Fibroblast of lung (primary cell): ENCODE measurements at regions not wholly inside any gene's neighbourhood (a gene's known extent, or its start where the extent isn't known, plus 50 kb on each side); places are given as distances from the start of the nearest gene placed in this dataset.

Source experiments
- DNase-seq, 2 donors: peaks; one replicate each; pipeline versions ENCODE4 v3.0.0 to v3.0.0-alpha.2; 2010; ENCODE audit warnings: low read depth in 2 of 2
- H2AFZ ChIP-seq: 2 replicates; pipeline ENCODE4 v1.5.1; 2012; ENCODE audit warnings: low read length, control low read depth, inconsistent platforms
- H3K27ac ChIP-seq: 2 replicates; pipeline ENCODE4 v1.5.1; 2011; ENCODE audit warnings: low read length, control low read depth; ENCODE audit not compliant: insufficient read depth
- H3K27me3 ChIP-seq: 2 replicates; pipeline ENCODE4 v1.5.1; 2011; ENCODE audit warnings: mild to moderate bottlenecking, low read length; ENCODE audit not compliant: control insufficient read depth, insufficient read depth
- H3K36me3 ChIP-seq: 2 replicates; pipeline ENCODE4 v1.5.1; 2011; ENCODE audit warnings: low read length; ENCODE audit not compliant: control insufficient read depth, insufficient read depth
- H3K4me1 ChIP-seq: 2 replicates; pipeline ENCODE4 v1.5.1; 2011; ENCODE audit warnings: low read length; ENCODE audit not compliant: control insufficient read depth, insufficient read depth; ENCODE audit errors: extremely low read depth
- H3K4me2 ChIP-seq: 2 replicates; pipeline ENCODE4 v1.5.1; 2011; ENCODE audit warnings: low read length, control low read depth; ENCODE audit not compliant: insufficient read depth; ENCODE audit errors: extremely low read depth
- H3K4me3 ChIP-seq, 4 experiments: fragments of 200-600 bp in 1 of 4; sonication (generic) in 1 of 4; replicated peaks in 1 of 4; 2 replicates each; pipeline ENCODE4 v1.5.1; 2011 to 2016; ENCODE audit warnings: low read length in 4 of 4, low read depth in 3 of 4, mild to moderate bottlenecking in 3 of 4, control low read depth in 2 of 4, inconsistent platforms in 1 of 4, mixed read lengths in 1 of 4; ENCODE audit not compliant: insufficient read depth in 1 of 4; ENCODE audit errors: control extremely low read depth in 1 of 4
- H3K79me2 ChIP-seq: 2 replicates; pipeline ENCODE4 v1.5.1; 2012; ENCODE audit warnings: mild to moderate bottlenecking, low read length, inconsistent platforms; ENCODE audit not compliant: control insufficient read depth, insufficient read depth
- H3K9ac ChIP-seq: 2 replicates; pipeline ENCODE4 v1.5.1; 2011; ENCODE audit warnings: mild to moderate bottlenecking, low read length, control low read depth; ENCODE audit not compliant: insufficient read depth
- H3K9me3 ChIP-seq: 2 replicates; pipeline ENCODE4 v1.5.1; 2012; ENCODE audit warnings: low read depth, low read length; ENCODE audit not compliant: control insufficient read depth, insufficient read depth
- H4K20me1 ChIP-seq: 2 replicates; pipeline ENCODE4 v1.5.1; 2011; ENCODE audit warnings: low read length; ENCODE audit not compliant: control insufficient read depth, insufficient read depth; ENCODE audit errors: extremely low read depth
- CTCF ChIP-seq, 2 donors: IDR thresholded peaks in 1 of 2; conservative IDR thresholded peaks in 1 of 2; 1 replicate in 1 of 2; 2 replicates in 1 of 2; pipeline ENCODE4 v1.5.1; 2011 to 2012; ENCODE audit warnings: low read length in 2 of 2, control low read depth in 1 of 2, inconsistent platforms in 1 of 2, low read depth in 1 of 2, mild to moderate bottlenecking in 1 of 2
- EZH2 ChIP-seq: IDR thresholded peaks from 2 replicates; pipeline ENCODE4 v1.5.1; 2012; ENCODE audit warnings: low read length, control low read depth, mild to moderate bottlenecking; ENCODE audit errors: missing control alignments

GRCh38 chr5:164998142-164998541 lies 1492.7 kb downstream of the MAT2B start:
- no peaks in the 10 kb centered on the region for H4K20me1 ChIP-seq
- H3K9me3 ChIP-seq, result no peaks in the 10 kb centered on the region
- no peak overlapping the region for H3K4me3 ChIP-seq
- H3K4me2 ChIP-seq, result no peak overlapping the region
- H3K9ac ChIP-seq, result no peak overlapping the region
- no peaks in the 10 kb centered on the region for H3K79me2 ChIP-seq
- no peaks in the 10 kb centered on the region for H3K27me3 ChIP-seq
- TF ChIP-seq CTCF (conservative IDR thresholded peaks at IDR 0.05 in 1 of 2, IDR thresholded peaks at IDR 0.05 in 1 of 2; ENCODE audit: low read depth in 1 of 2, low read length in 2 of 2) (no peak), EZH2 (no peak)
- H2AFZ ChIP-seq, result no peak overlapping the region
- no peak for DNase-seq
- H3K36me3 ChIP-seq, result no peaks in the 10 kb centered on the region
- H3K27ac ChIP-seq, result no peak overlapping the region
- H3K4me1 ChIP-seq, result no peaks in the 10 kb centered on the region

DNA sequence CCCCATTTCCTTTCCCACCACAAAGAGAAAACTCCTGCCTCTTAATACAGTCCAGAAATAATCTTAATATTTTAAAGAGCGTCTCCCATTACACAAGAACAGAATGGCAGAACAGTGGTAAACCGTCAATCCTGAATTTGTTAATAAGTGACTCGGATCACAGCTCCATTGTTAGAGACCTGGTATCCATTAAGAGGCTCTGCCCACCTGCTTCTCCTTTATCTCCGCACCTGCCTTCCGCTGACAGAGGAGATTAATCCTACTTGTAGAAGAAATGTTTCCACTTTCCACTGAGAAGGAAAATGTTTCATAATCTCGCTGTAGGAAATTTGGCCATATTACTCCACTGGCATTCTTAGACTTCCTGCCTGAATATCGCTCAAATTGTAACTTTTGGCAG lies 1493.2 kb downstream of the MAT2B start:
- Histone ChIP-seq H3K4me3 (no peak overlapping the region), H2AFZ (no peak overlapping the region), H3K27ac (no peak overlapping the region), H3K27me3 (no peaks in the 10 kb centered on the region), H3K4me2 (no peak overlapping the region), H4K20me1 (no peaks in the 10 kb centered on the region), H3K9ac (no peak overlapping the region), H3K9me3 (no peaks in the 10 kb centered on the region), H3K36me3 (no peaks in the 10 kb centered on the region), H3K4me1 (no peaks in the 10 kb centered on the region), H3K79me2 (no peaks in the 10 kb centered on the region)
- TF ChIP-seq EZH2, result no peak
- TF ChIP-seq CTCF (conservative IDR thresholded peaks at IDR 0.05 in 1 of 2, IDR thresholded peaks at IDR 0.05 in 1 of 2; ENCODE audit: low read depth in 1 of 2, low read length in 2 of 2), result no peak
- no peak for DNase-seq

- H3K27ac ChIP-seq, result no peak overlapping the region
- H3K9me3 ChIP-seq, result no peaks in the 10 kb centered on the region
- H3K4me3 ChIP-seq, result no peak overlapping the region
- H3K4me1 ChIP-seq, result no peaks in the 10 kb centered on the region
- TF ChIP-seq EZH2, result no peak
- TF ChIP-seq CTCF (conservative IDR thresholded peaks at IDR 0.05 in 1 of 2, IDR thresholded peaks at IDR 0.05 in 1 of 2; ENCODE audit: low read depth in 1 of 2, low read length in 2 of 2), result no peak
- H3K36me3 ChIP-seq, result no peaks in the 10 kb centered on the region
- no peak overlapping the region for H3K9ac ChIP-seq
- H3K79me2 ChIP-seq, result no peaks in the 10 kb centered on the region
- no peak overlapping the region for H2AFZ ChIP-seq
- no peaks in the 10 kb centered on the region for H3K27me3 ChIP-seq
- H3K4me2 ChIP-seq, result no peak overlapping the region
- no peak for DNase-seq
- H4K20me1 ChIP-seq, result no peaks in the 10 kb centered on the region
These were observed 1495.2 kb downstream of the MAT2B start for GRCh38 chr5:165000479-165001190.
